A549 (cell line): ENCODE measurements at regions not wholly inside any gene's neighbourhood (a gene's known extent, or its start where the extent isn't known, plus 50 kb on each side); places are given as distances from the start of the nearest gene placed in this dataset.

Experiments
- CBX8 ChIP-seq: fragments of 200-600 bp; sonication (generic); IDR thresholded peaks from 2 replicates; pipeline ENCODE4 v1.6.1; 2016
- CHD2 ChIP-seq: fragments of 150-350 bp; IDR thresholded peaks from 2 replicates; pipeline ENCODE4 v1.6.1; 2014; ENCODE audit warnings: low read length; ENCODE audit not compliant: partially characterized antibody
- CHD4 ChIP-seq: fragments of 200-600 bp; sonication (generic); IDR thresholded peaks from 2 replicates; pipeline ENCODE4 v1.6.1; 2016; ENCODE audit warnings: antibody characterized with exemption, mild to moderate bottlenecking, borderline replicate concordance
- CTCF ChIP-seq: fragments of >200 bp; sonication (Bioruptor Twin); formaldehyde crosslinking; IDR thresholded peaks from 3 replicates; pipeline ENCODE4 v1.5.1; 2016
- EP300 ChIP-seq, 2 experiments: fragments of >200 bp; sonication (Bioruptor Twin); formaldehyde crosslinking; IDR thresholded peaks; 2 replicates in 1 of 2; 3 replicates in 1 of 2; pipeline ENCODE4 v1.6.1; 2016 to 2017
- HDAC2 ChIP-seq: fragments of 200-600 bp; sonication (generic); IDR thresholded peaks from 2 replicates; pipeline ENCODE4 v1.6.1; 2016
- HMGXB4 ChIP-seq: fragments of 250-450 bp; sonication (Bioruptor Pico); IDR thresholded peaks from 2 replicates; pipeline ENCODE4 v1.5.0; 2021; ENCODE audit warnings: mild to moderate bottlenecking, moderate library complexity, borderline replicate concordance
- HOXB5 ChIP-seq: fragments of 250-450 bp; sonication (Bioruptor Pico); IDR thresholded peaks from 2 replicates; pipeline ENCODE4 v1.5.0; 2020; ENCODE audit warnings: mild to moderate bottlenecking, moderate library complexity
- MAFK ChIP-seq: fragments of 450-650 bp; IDR thresholded peaks from 2 replicates; pipeline ENCODE4 v1.6.1; 2014; ENCODE audit not compliant: partially characterized antibody
- MAX ChIP-seq: IDR thresholded peaks from 2 replicates; pipeline ENCODE4 v1.6.1; 2012
- MYC ChIP-seq: IDR thresholded peaks from 2 replicates; pipeline ENCODE4 v1.6.1; 2012; ENCODE audit warnings: mild to moderate bottlenecking, inconsistent platforms, low read length, improper control_type of control experiment, borderline replicate concordance
- POLR2A ChIP-seq: IDR thresholded peaks from 2 replicates; pipeline ENCODE4 v1.6.1; 2012; ENCODE audit warnings: mild to moderate bottlenecking, low read length
- RAD21 ChIP-seq, 2 experiments: fragments of >200 bp in 1 of 2; sonication (Bioruptor Twin) in 1 of 2; formaldehyde crosslinking in 1 of 2; IDR thresholded peaks in 1 of 2; conservative IDR thresholded peaks in 1 of 2; 2 replicates in 1 of 2; 3 replicates in 1 of 2; pipeline ENCODE4 v1.6.1; 2012 to 2018; ENCODE audit warnings: inconsistent platforms in 1 of 2

- TF ChIP-seq CTCF, result no peak
- no peak for TF ChIP-seq POLR2A
- no peak for TF ChIP-seq MYC
- no peak for TF ChIP-seq CHD2
- TF ChIP-seq HMGXB4 (CRISPR knock-in tag), result no peak
- no peak for TF ChIP-seq RAD21 (conservative IDR thresholded peaks at IDR 0.05 in 1 of 2, IDR thresholded peaks at IDR 0.05 in 1 of 2)
- no peak for TF ChIP-seq MAFK
- no peak for TF ChIP-seq CBX8
- no peak for TF ChIP-seq CHD4
- no peak for TF ChIP-seq MAX
- no peak for TF ChIP-seq HDAC2
- TF ChIP-seq EP300 (IDR thresholded peaks at IDR 0.05), result no peak
- TF ChIP-seq HOXB5 (CRISPR knock-in tag), result no peak
These were observed 896.0 kb downstream of the GALC start for GRCh38 chr14:87097015-87097414.
